Activated CD4-positive, alpha-beta T cell treated with anti-CD3 and anti-CD28 coated beads, Interleukin-2, amount 10 ng/mL, durations not matched to agents 24 days and 14 days (primary cell): ENCODE measurements at regions not wholly inside any gene's neighbourhood (a gene's known extent, or its start where the extent isn't known, plus 50 kb on each side); places are given as distances from the start of the nearest gene placed in this dataset.
"Not testable (repeated sequence)": the region's sequence is repeated elsewhere in the genome, so short reads cannot be mapped to it uniquely, and the experiment has no call there.

Experiments
- DNase-seq: peaks from one replicate; pipeline ENCODE4 v3.0.0; 2022
- H3K27ac Mint-ChIP-seq: one replicate; pipeline ENCODE4 v1.8.0; 2022; ENCODE audit warnings: mild to moderate bottlenecking, mixed read lengths
- H3K27me3 Mint-ChIP-seq: one replicate; pipeline ENCODE4 v1.8.0; 2022; ENCODE audit warnings: mixed read lengths
- H3K36me3 Mint-ChIP-seq: one replicate; pipeline ENCODE4 v1.8.0; 2022; ENCODE audit warnings: low read depth, mild to moderate bottlenecking, mixed read lengths
- H3K4me1 Mint-ChIP-seq: one replicate; pipeline ENCODE4 v1.8.0; 2021; ENCODE audit warnings: mixed read lengths
- H3K4me3 Mint-ChIP-seq: one replicate; pipeline ENCODE4 v1.8.0; 2022; ENCODE audit warnings: mild to moderate bottlenecking, moderate library complexity, mixed read lengths
- H3K9me3 Mint-ChIP-seq: one replicate; pipeline ENCODE4 v1.8.0; 2021; ENCODE audit warnings: mixed read lengths
- intact Hi-C: fragments of 100-400 bp; cut with micrococcal nuclease; formaldehyde crosslinking; loops from one replicate; pipeline ENCODE4 v1.15.1; 2023

- H3K27me3 Mint-ChIP-seq: peaks cover 2% of the 10 kb centered on the region
- no peaks in the 10 kb centered on the region for H3K36me3 Mint-ChIP-seq
These were observed 70.6 kb downstream of the RSL24D1 start for GRCh38 chr15:55126111-55126510.

GRCh38 chr15:55124616-55125015, 72.1 kb downstream of the RSL24D1 start:
- Mint-ChIP-seq H3K4me3 (no peak overlapping the region), H3K27me3 (peaks cover 2% of the 10 kb centered on the region), H3K9me3 (no peaks in the 10 kb centered on the region), H3K36me3 (no peaks in the 10 kb centered on the region), H3K27ac (no peak overlapping the region), H3K4me1 (no peaks in the 10 kb centered on the region)
- intact Hi-C loops: no loop called here
- DNase-seq: no peak

More at GRCh38 chr15:55126111-55126510, 70.6 kb downstream of the RSL24D1 start:
- intact Hi-C loops: no loop called here
- H3K27ac Mint-ChIP-seq: no peak overlapping the region
- H3K4me1 Mint-ChIP-seq: no peaks in the 10 kb centered on the region
- no peak overlapping the region for H3K4me3 Mint-ChIP-seq
- no peak for DNase-seq
- H3K9me3 Mint-ChIP-seq: peaks cover 4% of the 10 kb centered on the region

GRCh38 chr15:55118344-55118870, 78.3 kb downstream of the RSL24D1 start:
- H3K9me3 Mint-ChIP-seq: no peaks in the 10 kb centered on the region
- intact Hi-C loops: no loop called here
- no peak overlapping the region for H3K4me3 Mint-ChIP-seq
- H3K27me3 Mint-ChIP-seq: peaks cover 1% of the 10 kb centered on the region
- no peak overlapping the region for H3K27ac Mint-ChIP-seq
- H3K4me1 Mint-ChIP-seq: no peaks in the 10 kb centered on the region
- no peak for DNase-seq
- H3K36me3 Mint-ChIP-seq: no peaks in the 10 kb centered on the region

GRCh38 chr15:55116636-55117035, 80.1 kb downstream of the RSL24D1 start:
- Mint-ChIP-seq H3K36me3 (no peaks in the 10 kb centered on the region), H3K27ac (no peak overlapping the region), H3K4me3 (no peak overlapping the region), H3K9me3 (no peaks in the 10 kb centered on the region), H3K27me3 (no peaks in the 10 kb centered on the region), H3K4me1 (no peaks in the 10 kb centered on the region)
- intact Hi-C loops: no loop called here
- no peak for DNase-seq

- H3K4me1 Mint-ChIP-seq: no peaks in the 10 kb centered on the region
- no peak overlapping the region for H3K27ac Mint-ChIP-seq
- intact Hi-C loops: no loop called here
- H3K4me3 Mint-ChIP-seq: no peak overlapping the region
- H3K27me3 Mint-ChIP-seq: no peaks in the 10 kb centered on the region
- no peaks in the 10 kb centered on the region for H3K9me3 Mint-ChIP-seq
- H3K36me3 Mint-ChIP-seq: no peaks in the 10 kb centered on the region
- no peak for DNase-seq
These were observed 83.0 kb downstream of the RSL24D1 start for GRCh38 chr15:55113736-55114135.

- Mint-ChIP-seq H3K36me3 (no peaks in the 10 kb centered on the region), H3K4me3 (no peak overlapping the region), H3K9me3 (no peaks in the 10 kb centered on the region), H3K27me3 (no peaks in the 10 kb centered on the region), H3K27ac (no peak overlapping the region), H3K4me1 (no peaks in the 10 kb centered on the region)
- intact Hi-C loops: no loop called here
- DNase-seq: no peak
These were observed 84.0 kb downstream of the RSL24D1 start for GRCh38 chr15:55112706-55113105.

- no peaks in the 10 kb centered on the region for H3K9me3 Mint-ChIP-seq
- no peak overlapping the region for H3K4me3 Mint-ChIP-seq
- peaks cover 2% of the 10 kb centered on the region for H3K27me3 Mint-ChIP-seq
- no peak for DNase-seq
- intact Hi-C loops: no loop called here
- no peaks in the 10 kb centered on the region for H3K36me3 Mint-ChIP-seq
- H3K27ac Mint-ChIP-seq: no peak overlapping the region
- H3K4me1 Mint-ChIP-seq: no peaks in the 10 kb centered on the region
These were observed 86.3 kb downstream of the RSL24D1 start for GRCh38 chr15:55110446-55110845.

- DNase-seq: peak; percentile 88
- Mint-ChIP-seq H3K36me3 (no peaks in the 10 kb centered on the region), H3K4me1 (no peaks in the 10 kb centered on the region), H3K4me3 (no peak overlapping the region), H3K27ac (no peak overlapping the region), H3K9me3 (no peaks in the 10 kb centered on the region), H3K27me3 (peaks cover 5% of the 10 kb centered on the region)
- intact Hi-C loops: loop anchor here (10.0 kb wide), 1 partner anchor 1024 kb away; no protein-coding TSS in a partner anchor
These were observed 87.8 kb downstream of the RSL24D1 start for GRCh38 chr15:55108858-55109518.

GRCh38 chr15:55108448-55108847, 88.3 kb downstream of the RSL24D1 start:
- Mint-ChIP-seq H3K4me1 (no peaks in the 10 kb centered on the region), H3K9me3 (no peaks in the 10 kb centered on the region), H3K4me3 (no peak overlapping the region), H3K27me3 (peaks cover 8% of the 10 kb centered on the region), H3K27ac (no peak overlapping the region), H3K36me3 (no peaks in the 10 kb centered on the region)
- DNase-seq: no peak
- intact Hi-C loops: loop anchor here (10.0 kb wide), 1 partner anchor 1024 kb away; no protein-coding TSS in a partner anchor

GRCh38 chr15:55106155-55106554, 90.6 kb downstream of the RSL24D1 start:
- intact Hi-C loops: loop anchor here (10.0 kb wide), 1 partner anchor 1021 kb away; no protein-coding TSS in a partner anchor
- no peak for DNase-seq
- Mint-ChIP-seq H3K9me3 (no peaks in the 10 kb centered on the region), H3K27ac (no peak overlapping the region), H3K27me3 (peaks cover 12% of the 10 kb centered on the region), H3K36me3 (no peaks in the 10 kb centered on the region), H3K4me3 (no peak overlapping the region), H3K4me1 (no peaks in the 10 kb centered on the region)

- intact Hi-C loops: no loop called here
- H3K4me3 Mint-ChIP-seq: no peak overlapping the region
These were observed 102.6 kb downstream of the RSL24D1 start for GRCh38 chr15:55094136-55094535.

GRCh38 chr15:55088207-55088606, 108.5 kb downstream of the RSL24D1 start:
- DNase-seq: no peak
- Mint-ChIP-seq H3K4me3 (no peak overlapping the region), H3K27ac (no peak overlapping the region), H3K9me3 (peaks cover 8% of the 10 kb centered on the region), H3K36me3 (no peaks in the 10 kb centered on the region), H3K27me3 (peaks cover 10% of the 10 kb centered on the region), H3K4me1 (no peaks in the 10 kb centered on the region)
- intact Hi-C loops: no loop called here

More at GRCh38 chr15:55094136-55094535, 102.6 kb downstream of the RSL24D1 start:
- DNase-seq: no peak
- Mint-ChIP-seq H3K4me1 (no peaks in the 10 kb centered on the region), H3K9me3 (no peaks in the 10 kb centered on the region), H3K27ac (no peak overlapping the region), H3K27me3 (peaks cover 9% of the 10 kb centered on the region), H3K36me3 (no peaks in the 10 kb centered on the region)

GRCh38 chr15:55084673-55085072, 112.1 kb downstream of the RSL24D1 start:
- intact Hi-C loops: no loop called here
- DNase-seq: no peak
- Mint-ChIP-seq H3K27ac (no peak overlapping the region), H3K9me3 (peaks cover 8% of the 10 kb centered on the region), H3K4me3 (no peak overlapping the region), H3K36me3 (no peaks in the 10 kb centered on the region), H3K4me1 (no peaks in the 10 kb centered on the region), H3K27me3 (peaks cover 7% of the 10 kb centered on the region)

- Mint-ChIP-seq H3K27me3 (peaks cover 7% of the 10 kb centered on the region), H3K4me1 (no peaks in the 10 kb centered on the region), H3K9me3 (peaks cover 8% of the 10 kb centered on the region), H3K4me3 (no peak overlapping the region), H3K27ac (no peak overlapping the region), H3K36me3 (no peaks in the 10 kb centered on the region)
- DNase-seq: no peak
- intact Hi-C loops: no loop called here
These were observed 112.5 kb downstream of the RSL24D1 start for GRCh38 chr15:55084216-55084615.

- intact Hi-C loops, H3K36me3 Mint-ChIP-seq, H3K27me3 Mint-ChIP-seq: not testable (repeated sequence)
- H3K4me3 Mint-ChIP-seq: peak overlapping the region; percentile 34
- H3K9me3 Mint-ChIP-seq: peaks cover 18% of the 10 kb centered on the region
- peak overlapping the region; percentile 65 for H3K27ac Mint-ChIP-seq
- DNase-seq: peak; percentile 67
- peaks cover 10% of the 10 kb centered on the region for H3K4me1 Mint-ChIP-seq
These were observed 119.7 kb downstream of the RSL24D1 start for GRCh38 chr15:55077052-55077451.
